ENCODE measurements at regions not wholly inside any gene's neighbourhood (a gene's known extent, or its start where the extent isn't known, plus 50 kb on each side); places are given as distances from the start of the nearest gene placed in this dataset.

DNA sequence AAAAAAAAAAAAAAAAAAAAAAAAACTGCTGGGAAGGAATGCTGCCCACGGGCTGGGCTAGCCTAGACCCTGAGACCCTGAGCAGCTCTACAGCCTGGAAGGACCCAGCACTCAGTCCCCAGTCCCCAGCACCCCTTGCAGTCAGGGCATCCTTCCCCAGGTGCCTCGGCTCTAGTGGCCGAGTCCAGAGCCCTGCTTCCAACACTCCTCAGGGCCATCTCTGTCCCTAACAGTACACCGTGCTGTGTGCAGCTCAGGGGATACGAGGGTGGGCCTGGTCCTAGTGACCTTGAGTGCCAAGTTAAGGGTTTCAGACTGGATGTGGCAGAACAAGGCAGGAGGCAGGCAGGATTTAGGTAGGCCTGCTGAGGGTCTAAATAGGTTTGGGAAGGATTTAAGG is 50.2 kb upstream of the LRP8 start:
- H3K9me3 ChIP-seq (replicated peaks; ENCODE audit: low read length) = no peaks in the 10 kb centered on the region
- no peak overlapping the region for H3K9ac ChIP-seq (ENCODE audit: low read depth, low read length)
- H3K27me3 ChIP-seq (ENCODE audit: control insufficient read depth, insufficient read depth, low read length) = peaks cover 29% of the 10 kb centered on the region
- no peaks in the 10 kb centered on the region for H3K36me3 ChIP-seq (ENCODE audit: insufficient read depth, low read length)
- no peak overlapping the region for H3K4me2 ChIP-seq (ENCODE audit: low read length)
- H3K4me3 ChIP-seq (ENCODE audit: low read length) = no peak overlapping the region
- peaks cover 9% of the 10 kb centered on the region for H3K4me1 ChIP-seq (ENCODE audit: control insufficient read depth, insufficient read depth, low read length)

DNA sequence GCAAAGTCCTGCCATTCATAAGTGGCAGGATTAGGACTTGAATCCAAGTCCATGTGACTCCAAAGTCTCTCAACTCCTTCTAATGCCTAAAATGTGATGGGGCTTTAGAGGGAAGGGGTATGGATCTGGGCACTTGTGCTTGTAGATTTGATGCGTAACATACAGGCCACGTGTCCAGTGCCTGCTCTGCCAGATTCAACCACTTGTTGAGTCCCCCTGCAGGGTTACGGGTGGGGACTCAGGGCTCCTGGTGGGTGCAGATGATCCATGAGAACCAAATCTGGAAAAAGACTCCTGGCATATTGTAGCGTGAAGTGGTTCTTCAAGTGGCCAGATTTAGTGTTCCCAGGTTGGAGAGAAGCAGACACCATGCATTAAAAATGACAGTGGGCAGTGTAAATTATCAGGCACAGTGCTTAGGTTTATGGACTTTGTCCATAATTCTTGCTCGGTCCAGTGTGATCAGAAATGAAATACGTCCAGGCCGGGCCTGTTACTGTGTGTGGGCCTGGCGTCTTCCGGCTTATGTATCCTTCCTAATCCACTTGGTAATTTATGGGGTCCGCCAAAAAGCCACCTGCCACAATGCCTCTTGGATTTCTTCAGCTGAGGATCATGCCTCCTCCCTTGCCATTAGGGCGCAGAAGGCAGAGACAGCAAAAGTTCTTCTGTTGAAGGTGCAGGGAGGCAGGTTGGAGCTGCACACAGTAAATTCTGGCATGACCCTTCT is 51.2 kb upstream of the LRP8 start:
- no peaks in the 10 kb centered on the region for H3K36me3 ChIP-seq (ENCODE audit: insufficient read depth, low read length)
- no peak overlapping the region for H3K4me2 ChIP-seq (ENCODE audit: low read length)
- H3K9ac ChIP-seq (ENCODE audit: low read depth, low read length) = no peak overlapping the region
- H3K4me1 ChIP-seq (ENCODE audit: control insufficient read depth, insufficient read depth, low read length) = peaks cover 9% of the 10 kb centered on the region
- H3K9me3 ChIP-seq (replicated peaks; ENCODE audit: low read length) = no peaks in the 10 kb centered on the region
- H3K4me3 ChIP-seq (ENCODE audit: low read length) = no peak overlapping the region
- peaks cover 28% of the 10 kb centered on the region for H3K27me3 ChIP-seq (ENCODE audit: control insufficient read depth, insufficient read depth, low read length)

DNA sequence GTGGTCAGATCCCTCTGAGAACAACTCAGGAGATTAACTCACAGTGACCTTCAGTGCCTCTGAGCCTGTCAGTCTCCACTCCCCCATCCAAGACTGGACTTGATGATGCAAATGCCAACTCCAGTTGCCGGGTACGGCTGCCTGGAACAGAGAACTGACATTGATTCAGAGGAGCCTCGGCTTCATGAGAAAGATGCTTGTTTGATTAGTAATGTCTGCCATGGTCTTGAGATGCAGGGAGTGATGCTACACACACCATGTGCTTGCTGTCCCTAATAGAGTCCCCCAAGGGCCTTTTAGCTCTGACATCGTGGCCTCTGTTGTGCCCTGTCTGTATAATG is 51.8 kb upstream of the LRP8 start:
- Histone ChIP-seq H3K36me3 (ENCODE audit: insufficient read depth, low read length) (no peaks in the 10 kb centered on the region), H3K27me3 (ENCODE audit: control insufficient read depth, insufficient read depth, low read length) (peaks cover 28% of the 10 kb centered on the region), H3K4me2 (ENCODE audit: low read length) (no peak overlapping the region), H3K9ac (ENCODE audit: low read depth, low read length) (no peak overlapping the region), H3K4me3 (ENCODE audit: low read length) (no peak overlapping the region), H3K9me3 (replicated peaks; ENCODE audit: low read length) (no peaks in the 10 kb centered on the region), H3K4me1 (ENCODE audit: control insufficient read depth, insufficient read depth, low read length) (peaks cover 9% of the 10 kb centered on the region)

- no peaks in the 10 kb centered on the region for H3K9me3 ChIP-seq (replicated peaks; ENCODE audit: low read length)
- H3K9ac ChIP-seq (ENCODE audit: low read depth, low read length) = no peak overlapping the region
- no peak overlapping the region for H3K4me2 ChIP-seq (ENCODE audit: low read length)
- peaks cover 29% of the 10 kb centered on the region for H3K27me3 ChIP-seq (ENCODE audit: control insufficient read depth, insufficient read depth, low read length)
- peaks cover 9% of the 10 kb centered on the region for H3K4me1 ChIP-seq (ENCODE audit: control insufficient read depth, insufficient read depth, low read length)
- no peaks in the 10 kb centered on the region for H3K36me3 ChIP-seq (ENCODE audit: insufficient read depth, low read length)
- H3K4me3 ChIP-seq (ENCODE audit: low read length) = no peak overlapping the region
These were observed 52.4 kb upstream of the LRP8 start for GRCh38 chr1:53380296-53380695.

DNA sequence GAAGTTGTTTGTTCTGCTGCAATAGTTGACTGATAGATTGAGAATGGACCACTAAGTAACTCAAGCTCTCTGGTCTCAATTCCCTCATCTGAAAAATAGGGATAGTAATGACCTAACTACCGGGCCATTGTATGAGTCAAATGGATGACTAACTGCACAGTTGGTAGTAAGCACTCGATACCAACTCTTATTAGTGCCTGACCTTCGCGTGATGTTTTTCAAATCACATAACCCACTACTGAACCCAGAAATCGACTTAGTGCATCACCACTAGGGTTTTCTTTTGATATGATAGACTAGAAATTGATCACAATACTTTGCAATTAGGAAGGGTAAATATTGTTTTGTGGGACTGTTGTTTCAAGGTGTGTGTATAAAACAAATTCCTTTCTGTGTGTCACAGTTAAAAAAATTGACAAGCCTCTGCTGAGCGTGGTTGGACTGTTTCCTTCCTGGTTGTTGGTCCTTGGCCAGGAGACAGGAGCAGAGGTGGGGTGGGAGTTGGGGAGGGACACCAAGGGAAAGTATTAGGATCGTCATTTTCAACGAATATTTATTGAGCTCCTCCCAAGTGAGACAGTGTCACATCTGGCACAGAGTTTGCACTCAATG is 54.0 kb upstream of the LRP8 start:
- Histone ChIP-seq H3K36me3 (ENCODE audit: insufficient read depth, low read length) (no peaks in the 10 kb centered on the region), H3K4me3 (ENCODE audit: low read length) (no peak overlapping the region), H3K4me1 (ENCODE audit: control insufficient read depth, insufficient read depth, low read length) (peaks cover 9% of the 10 kb centered on the region), H3K4me2 (ENCODE audit: low read length) (no peak overlapping the region), H3K9ac (ENCODE audit: low read depth, low read length) (no peak overlapping the region), H3K9me3 (replicated peaks; ENCODE audit: low read length) (no peaks in the 10 kb centered on the region), H3K27me3 (ENCODE audit: control insufficient read depth, insufficient read depth, low read length) (peaks cover 38% of the 10 kb centered on the region)

- H3K4me3 ChIP-seq (ENCODE audit: low read length) = no peak overlapping the region
- peaks cover 9% of the 10 kb centered on the region for H3K4me1 ChIP-seq (ENCODE audit: control insufficient read depth, insufficient read depth, low read length)
- H3K4me2 ChIP-seq (ENCODE audit: low read length) = no peak overlapping the region
- H3K9me3 ChIP-seq (replicated peaks; ENCODE audit: low read length) = no peaks in the 10 kb centered on the region
- H3K27me3 ChIP-seq (ENCODE audit: control insufficient read depth, insufficient read depth, low read length) = peaks cover 33% of the 10 kb centered on the region
- H3K36me3 ChIP-seq (ENCODE audit: insufficient read depth, low read length) = no peaks in the 10 kb centered on the region
- no peak overlapping the region for H3K9ac ChIP-seq (ENCODE audit: low read depth, low read length)
These were observed 55.4 kb upstream of the LRP8 start for GRCh38 chr1:53383136-53383870.

GRCh38 chr1:53384796-53385195 is 56.9 kb upstream of the LRP8 start:
- Histone ChIP-seq H3K9me3 (replicated peaks; ENCODE audit: low read length) (no peaks in the 10 kb centered on the region), H3K4me3 (ENCODE audit: low read length) (no peak overlapping the region), H3K4me2 (ENCODE audit: low read length) (no peak overlapping the region), H3K4me1 (ENCODE audit: control insufficient read depth, insufficient read depth, low read length) (peaks cover 9% of the 10 kb centered on the region), H3K9ac (ENCODE audit: low read depth, low read length) (no peak overlapping the region), H3K36me3 (ENCODE audit: insufficient read depth, low read length) (no peaks in the 10 kb centered on the region), H3K27me3 (ENCODE audit: control insufficient read depth, insufficient read depth, low read length) (peaks cover 34% of the 10 kb centered on the region)

GRCh38 chr1:53385276-53386225 is 57.7 kb upstream of the LRP8 start:
- Histone ChIP-seq H3K27me3 (ENCODE audit: control insufficient read depth, insufficient read depth, low read length) (peaks cover 33% of the 10 kb centered on the region), H3K9ac (ENCODE audit: low read depth, low read length) (no peak overlapping the region), H3K9me3 (replicated peaks; ENCODE audit: low read length) (no peaks in the 10 kb centered on the region), H3K4me3 (ENCODE audit: low read length) (no peak overlapping the region), H3K4me1 (ENCODE audit: control insufficient read depth, insufficient read depth, low read length) (peaks cover 9% of the 10 kb centered on the region), H3K4me2 (ENCODE audit: low read length) (no peak overlapping the region), H3K36me3 (ENCODE audit: insufficient read depth, low read length) (no peaks in the 10 kb centered on the region)

DNA sequence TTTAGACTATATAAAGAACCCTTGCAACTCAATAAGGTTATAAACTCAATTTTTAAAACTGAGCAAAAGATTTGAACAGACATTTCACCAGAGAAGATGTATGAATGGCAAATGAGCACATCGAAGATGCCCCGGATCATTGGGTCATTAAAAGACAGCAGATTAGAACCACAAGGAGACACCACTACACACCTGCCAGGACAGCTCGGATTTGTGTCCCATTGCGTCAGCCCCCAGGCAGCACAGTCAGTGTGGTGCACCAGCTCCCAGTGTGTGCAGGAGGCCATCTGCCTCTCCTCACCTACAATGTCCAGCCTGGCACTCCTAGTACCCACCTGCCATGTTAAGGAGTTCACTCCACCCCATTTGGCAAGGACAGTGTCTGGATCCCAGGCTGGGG is 61.1 kb upstream of the LRP8 start:
- peaks cover 28% of the 10 kb centered on the region for H3K27me3 ChIP-seq (ENCODE audit: control insufficient read depth, insufficient read depth, low read length)

DNA sequence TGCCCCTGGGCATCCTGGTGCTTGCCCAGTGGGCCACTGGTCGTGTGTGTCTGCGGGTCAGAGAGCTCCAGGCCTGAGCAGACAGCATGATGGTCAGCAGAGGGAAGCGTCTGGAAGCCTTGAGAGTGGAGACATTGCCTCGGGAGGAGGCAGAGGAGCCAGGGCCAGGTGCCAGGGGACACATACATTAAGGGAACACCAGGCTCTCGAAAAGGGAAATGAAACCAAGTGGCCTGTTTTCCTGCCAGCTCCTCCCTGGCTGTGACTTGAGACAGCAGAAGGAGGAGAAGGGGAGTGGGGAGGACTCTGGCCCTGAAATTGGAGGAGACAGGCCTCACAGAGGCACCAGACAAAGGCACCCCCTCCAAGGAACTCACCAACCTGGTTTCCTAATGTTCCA is 62.4 kb upstream of the LRP8 start:
- H3K4me1 ChIP-seq (ENCODE audit: control insufficient read depth, insufficient read depth, low read length) = no peaks in the 10 kb centered on the region
- peaks cover 31% of the 10 kb centered on the region for H3K27me3 ChIP-seq (ENCODE audit: control insufficient read depth, insufficient read depth, low read length)
- no peak overlapping the region for H3K9ac ChIP-seq (ENCODE audit: low read depth, low read length)
- no peaks in the 10 kb centered on the region for H3K36me3 ChIP-seq (ENCODE audit: insufficient read depth, low read length)
- no peak overlapping the region for H3K4me2 ChIP-seq (ENCODE audit: low read length)
- H3K4me3 ChIP-seq (ENCODE audit: low read length) = no peak overlapping the region
- H3K9me3 ChIP-seq (replicated peaks; ENCODE audit: low read length) = no peaks in the 10 kb centered on the region

More for the DNA sequence above, 61.1 kb upstream of the LRP8 start:
- no peak overlapping the region for H3K4me3 ChIP-seq (ENCODE audit: low read length)
- H3K4me1 ChIP-seq (ENCODE audit: control insufficient read depth, insufficient read depth, low read length) = no peaks in the 10 kb centered on the region
- H3K9ac ChIP-seq (ENCODE audit: low read depth, low read length) = no peak overlapping the region
- no peak overlapping the region for H3K4me2 ChIP-seq (ENCODE audit: low read length)
- H3K9me3 ChIP-seq (replicated peaks; ENCODE audit: low read length) = no peaks in the 10 kb centered on the region
- no peaks in the 10 kb centered on the region for H3K36me3 ChIP-seq (ENCODE audit: insufficient read depth, low read length)

DNA sequence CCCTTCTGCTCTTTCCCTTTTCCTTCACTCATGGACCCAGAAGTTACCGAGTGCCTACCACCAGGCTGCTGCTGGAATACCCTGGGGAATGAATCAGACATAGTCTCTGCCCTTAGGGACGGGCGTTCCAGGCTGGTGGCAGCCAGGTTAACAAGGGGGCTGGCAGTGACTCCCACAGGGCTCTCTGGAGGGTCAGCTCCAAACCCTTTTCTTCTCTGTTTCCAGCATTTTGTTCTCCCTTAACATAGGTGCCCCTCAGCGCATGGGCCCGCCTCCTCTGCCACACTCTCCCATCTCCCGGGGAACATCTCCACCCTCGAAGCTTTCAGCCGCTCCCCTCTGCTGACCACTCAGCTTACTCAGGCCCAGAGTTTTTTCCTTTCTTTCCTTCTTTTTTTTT is 62.9 kb upstream of the LRP8 start:
- H3K9me3 ChIP-seq (replicated peaks; ENCODE audit: low read length) = no peaks in the 10 kb centered on the region
- H3K27me3 ChIP-seq (ENCODE audit: control insufficient read depth, insufficient read depth, low read length) = peaks cover 29% of the 10 kb centered on the region
- no peak overlapping the region for H3K4me3 ChIP-seq (ENCODE audit: low read length)
- no peak overlapping the region for H3K9ac ChIP-seq (ENCODE audit: low read depth, low read length)
- no peaks in the 10 kb centered on the region for H3K36me3 ChIP-seq (ENCODE audit: insufficient read depth, low read length)
- H3K4me2 ChIP-seq (ENCODE audit: low read length) = no peak overlapping the region
- H3K4me1 ChIP-seq (ENCODE audit: control insufficient read depth, insufficient read depth, low read length) = no peaks in the 10 kb centered on the region
